ENCODE measurements at regions not wholly inside any gene's neighbourhood (a gene's known extent, or its start where the extent isn't known, plus 50 kb on each side); places are given as distances from the start of the nearest gene placed in this dataset.
A peak's percentile ranks its signal among the peaks of the same experiment; 100 is the strongest.

DNA sequence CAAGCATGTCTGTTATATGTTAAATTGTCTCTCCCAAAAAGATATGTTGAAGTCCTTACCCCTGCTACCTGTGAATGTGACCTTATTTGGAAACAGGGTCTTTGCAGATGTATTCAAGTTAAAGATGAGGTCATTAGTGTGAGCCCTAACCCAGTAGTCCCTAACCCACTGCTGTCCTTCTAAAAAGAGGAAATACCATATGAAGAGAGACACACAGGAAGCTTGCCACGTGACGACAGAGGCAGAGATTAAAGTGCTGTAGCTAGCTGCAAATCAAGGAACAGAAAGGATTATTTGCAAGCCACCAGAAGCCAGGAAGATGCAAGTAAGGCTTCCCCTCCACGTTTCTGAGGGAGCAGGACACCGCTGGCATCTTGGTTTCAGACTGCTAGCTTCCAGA lies 150.1 kb downstream of the HNRNPD start:
- no peak overlapping the region for H3K4me3 ChIP-seq (ENCODE audit: low read length)
- no peak for DNase-seq (ENCODE audit: low read depth)
- TF ChIP-seq, protein P1, sequence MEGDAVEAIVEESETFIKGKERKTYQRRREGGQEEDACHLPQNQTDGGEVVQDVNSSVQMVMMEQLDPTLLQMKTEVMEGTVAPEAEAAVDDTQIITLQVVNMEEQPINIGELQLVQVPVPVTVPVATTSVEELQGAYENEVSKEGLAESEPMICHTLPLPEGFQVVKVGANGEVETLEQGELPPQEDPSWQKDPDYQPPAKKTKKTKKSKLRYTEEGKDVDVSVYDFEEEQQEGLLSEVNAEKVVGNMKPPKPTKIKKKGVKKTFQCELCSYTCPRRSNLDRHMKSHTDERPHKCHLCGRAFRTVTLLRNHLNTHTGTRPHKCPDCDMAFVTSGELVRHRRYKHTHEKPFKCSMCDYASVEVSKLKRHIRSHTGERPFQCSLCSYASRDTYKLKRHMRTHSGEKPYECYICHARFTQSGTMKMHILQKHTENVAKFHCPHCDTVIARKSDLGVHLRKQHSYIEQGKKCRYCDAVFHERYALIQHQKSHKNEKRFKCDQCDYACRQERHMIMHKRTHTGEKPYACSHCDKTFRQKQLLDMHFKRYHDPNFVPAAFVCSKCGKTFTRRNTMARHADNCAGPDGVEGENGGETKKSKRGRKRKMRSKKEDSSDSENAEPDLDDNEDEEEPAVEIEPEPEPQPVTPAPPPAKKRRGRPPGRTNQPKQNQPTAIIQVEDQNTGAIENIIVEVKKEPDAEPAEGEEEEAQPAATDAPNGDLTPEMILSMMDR (conservative IDR thresholded peaks at IDR 0.05; ENCODE audit: low read length) = no peak

- TF ChIP-seq, protein P1 (conservative IDR thresholded peaks at IDR 0.05; ENCODE audit: low read length) = no peak
- H3K4me3 ChIP-seq (ENCODE audit: low read length) = no peak overlapping the region
- no peak for DNase-seq (ENCODE audit: low read depth)
These were observed 154.4 kb downstream of the HNRNPD start for GRCh38 chr4:82219346-82219745.

- no peak for DNase-seq (ENCODE audit: low read depth)
- TF ChIP-seq, protein P1 (conservative IDR thresholded peaks at IDR 0.05; ENCODE audit: low read length) = peak; percentile 37
- no peak overlapping the region for H3K4me3 ChIP-seq (ENCODE audit: low read length)
These were observed 155.6 kb downstream of the HNRNPD start for GRCh38 chr4:82217986-82218715.

DNA sequence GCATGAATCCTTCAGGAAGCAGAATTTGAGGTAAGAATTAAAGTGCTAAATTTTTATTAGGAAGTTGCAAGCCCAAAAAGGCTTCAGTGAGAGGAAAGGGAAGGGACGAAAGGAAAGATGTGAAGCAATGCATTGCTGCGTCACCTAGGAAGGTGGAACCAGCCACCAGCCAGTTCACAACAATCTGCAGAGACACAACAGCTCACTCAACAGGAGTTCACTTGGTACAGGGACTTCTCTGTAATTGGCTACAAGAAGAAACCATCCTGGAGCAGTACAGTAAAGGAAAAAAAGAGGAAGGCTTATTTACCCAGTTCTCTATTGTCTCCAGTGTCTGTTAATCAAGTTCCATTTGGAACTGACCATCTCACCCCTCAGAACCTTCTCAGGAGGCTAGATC lies 157.6 kb downstream of the HNRNPD start:
- H3K4me3 ChIP-seq (ENCODE audit: low read length) = no peak overlapping the region
- TF ChIP-seq, protein P1 (conservative IDR thresholded peaks at IDR 0.05; ENCODE audit: low read length) = no peak
- DNase-seq (ENCODE audit: low read depth) = no peak

- no peak for DNase-seq (ENCODE audit: low read depth)
- TF ChIP-seq, protein P1 (conservative IDR thresholded peaks at IDR 0.05; ENCODE audit: low read length) = no peak
- H3K4me3 ChIP-seq (ENCODE audit: low read length) = no peak overlapping the region
These were observed 158.0 kb downstream of the HNRNPD start for GRCh38 chr4:82215800-82216199.

DNA sequence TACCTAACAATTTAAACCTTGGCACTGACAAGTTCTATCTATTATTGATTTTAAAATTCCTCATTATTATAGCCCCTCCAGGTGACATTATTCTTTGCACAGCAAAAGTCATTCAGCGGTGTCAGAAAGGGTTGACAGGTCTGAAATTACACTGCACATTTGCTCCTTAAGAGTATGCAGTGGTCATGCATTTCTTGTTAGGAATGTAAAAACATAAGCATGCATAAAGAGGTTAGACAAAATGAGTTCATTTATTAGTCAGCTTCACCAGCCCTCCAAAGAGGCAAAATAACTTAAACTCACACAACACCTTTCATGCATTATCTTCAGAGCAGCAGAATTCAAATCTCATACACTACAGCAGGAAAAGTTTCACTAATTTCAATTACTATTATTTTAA lies 158.8 kb downstream of the HNRNPD start:
- no peak overlapping the region for H3K4me3 ChIP-seq (ENCODE audit: low read length)
- TF ChIP-seq, protein P1 (conservative IDR thresholded peaks at IDR 0.05; ENCODE audit: low read length) = no peak
- DNase-seq (ENCODE audit: low read depth) = no peak

Data from AG10803 (cell line).